RKO (cell line): ENCODE measurements at regions not wholly inside any gene's neighbourhood (a gene's known extent, or its start where the extent isn't known, plus 50 kb on each side); places are given as distances from the start of the nearest gene placed in this dataset.

Experiments used
- DNase-seq: peaks from one replicate; pipeline ENCODE4 v3.0.0-alpha.2; 2016; ENCODE audit warnings: low spot score

DNA sequence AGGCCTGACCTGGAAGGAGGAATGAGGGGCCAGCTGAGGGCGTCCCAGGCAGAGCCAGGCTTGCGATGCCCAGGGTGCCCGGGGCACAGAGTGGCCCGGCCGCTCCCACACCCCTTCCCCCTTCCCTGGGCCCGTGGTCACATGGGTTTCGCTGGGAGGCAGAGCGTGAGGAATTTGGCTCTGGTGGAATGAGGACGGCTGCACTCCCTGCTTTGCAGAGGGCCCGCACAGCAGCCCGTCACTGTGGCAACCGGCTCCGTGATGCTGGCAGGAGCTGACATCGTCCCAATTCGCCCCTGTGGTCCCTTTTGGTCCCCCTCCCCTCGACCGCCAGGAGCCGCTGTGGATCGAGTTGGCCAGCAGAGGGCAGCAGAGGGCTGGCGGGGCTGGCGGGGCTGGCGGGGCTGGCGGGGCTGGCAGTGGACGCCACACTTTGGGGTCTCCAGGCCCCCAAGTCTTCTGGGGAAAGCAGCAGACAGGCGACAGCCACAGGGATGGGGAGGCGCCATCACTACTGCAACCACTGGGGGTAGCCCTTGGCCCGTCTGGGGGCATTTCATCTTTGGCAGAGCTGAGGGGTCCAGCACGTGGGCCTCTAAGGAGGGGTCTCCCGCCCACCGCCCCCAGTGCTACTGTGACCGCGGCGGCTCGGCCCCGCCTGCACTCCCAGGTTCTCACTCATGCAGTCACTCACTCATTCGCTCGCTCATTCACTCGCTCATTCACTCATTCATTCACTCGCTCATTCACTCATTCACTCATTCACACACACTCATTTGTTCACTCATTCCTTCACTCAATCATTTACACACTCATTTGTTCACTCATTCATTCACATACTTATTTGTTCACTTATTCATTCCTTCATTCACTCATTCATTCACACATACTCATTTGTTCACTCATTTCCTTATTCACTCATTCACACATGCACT, 49.7 kb upstream of the BHLHE23 start:
- DNase-seq: peak; percentile 24
